Skeletal muscle cell (primary cell): ENCODE measurements at regions not wholly inside any gene's neighbourhood (a gene's known extent, or its start where the extent isn't known, plus 50 kb on each side); places are given as distances from the start of the nearest gene placed in this dataset.

Experiments used
- DNase-seq: peaks from one replicate; pipeline ENCODE4 v3.0.0-alpha.2; 2010; ENCODE audit warnings: low read depth
- H3K4me3 ChIP-seq: 2 replicates; pipeline ENCODE4 v1.5.1; 2011; ENCODE audit warnings: low read depth, mild to moderate bottlenecking, control low read depth, low read length, moderate library complexity

DNA sequence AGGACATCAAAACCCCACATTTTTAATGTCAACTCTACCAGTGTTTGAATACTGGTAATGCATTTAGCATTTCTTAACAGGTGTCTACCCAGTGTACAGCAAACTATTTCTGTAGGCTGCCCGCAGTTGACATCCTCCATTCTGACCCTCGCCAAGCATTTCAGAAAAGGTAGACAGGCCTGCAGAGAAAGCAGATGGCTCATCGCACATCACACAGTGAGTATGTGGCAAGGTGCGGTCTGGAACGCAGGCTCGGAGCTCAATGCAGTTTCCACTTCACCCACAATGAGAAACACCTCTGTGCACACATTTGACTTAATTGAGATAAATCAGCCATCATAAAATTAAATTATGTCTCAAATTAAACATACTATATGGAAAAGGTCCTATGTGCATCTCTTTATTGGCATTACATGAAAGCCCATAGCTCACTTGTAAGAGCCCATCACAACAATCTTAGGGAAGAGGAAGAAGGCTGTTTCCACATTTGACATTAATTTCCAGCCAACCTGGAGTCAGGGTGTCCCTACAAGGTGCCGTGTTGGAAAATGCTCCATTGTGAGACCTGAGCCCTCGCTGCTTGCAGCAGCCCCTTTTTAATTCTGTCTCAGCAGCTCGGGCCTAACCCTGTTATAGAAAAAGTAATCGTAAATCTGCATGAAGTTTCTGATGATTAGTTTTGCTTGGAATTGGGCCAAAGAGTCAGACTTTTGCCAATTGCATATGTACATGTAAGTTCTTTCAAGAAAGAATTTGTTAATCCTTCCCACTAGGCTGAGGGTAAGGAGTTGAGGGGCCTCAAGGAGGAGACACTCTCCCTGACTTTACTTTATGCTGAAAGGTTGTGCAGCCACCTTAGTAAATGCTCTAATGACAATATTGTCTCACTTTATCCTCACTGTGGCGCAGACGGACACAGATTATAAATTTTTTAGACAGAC lies 378.7 kb upstream of the DYNLRB2 start:
- no peak for DNase-seq
- H3K4me3 ChIP-seq = no peak overlapping the region

GRCh38 chr16:80158766-80159165 lies 382.0 kb upstream of the DYNLRB2 start:
- no peak overlapping the region for H3K4me3 ChIP-seq
- peak; percentile 75 for DNase-seq

GRCh38 chr16:80151722-80152111 lies 389.1 kb upstream of the DYNLRB2 start:
- DNase-seq = no peak
- H3K4me3 ChIP-seq = no peak overlapping the region

DNA sequence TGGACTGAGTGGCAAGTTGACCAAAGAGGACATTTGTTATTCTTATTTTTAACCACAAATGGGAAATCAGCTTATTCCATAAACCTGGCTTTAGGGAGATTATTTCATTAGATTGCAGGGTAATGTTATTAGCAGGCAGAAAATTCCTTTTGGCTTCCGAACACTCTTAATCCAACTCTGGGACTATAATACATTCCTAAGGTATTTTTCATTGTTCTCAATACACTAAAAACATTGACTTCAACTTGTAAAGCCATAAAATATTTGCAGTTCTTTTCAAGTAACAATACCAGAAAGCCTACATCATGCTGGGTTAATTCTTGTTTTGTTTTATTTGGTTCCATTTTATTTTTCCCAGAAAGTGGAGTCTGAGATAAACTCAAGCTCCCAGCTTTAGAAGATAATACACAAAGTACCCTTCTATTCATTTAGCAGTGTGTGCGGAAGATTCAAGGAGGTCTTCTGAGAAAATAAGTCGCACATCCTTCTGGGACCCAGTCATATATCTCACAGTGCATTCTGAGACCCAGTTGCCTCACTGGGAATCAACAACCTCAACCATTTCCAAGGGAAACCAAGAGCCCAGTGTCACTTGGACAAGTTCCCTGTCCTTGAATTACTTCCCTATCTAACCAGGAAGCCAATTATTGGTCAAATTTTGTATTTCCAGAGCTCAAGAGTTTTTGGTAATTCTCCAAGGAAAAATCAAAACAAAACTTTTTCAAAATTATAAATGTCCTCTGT lies 389.6 kb upstream of the DYNLRB2 start:
- DNase-seq = no peak
- H3K4me3 ChIP-seq = no peak overlapping the region

GRCh38 chr16:80148826-80149225 lies 392.0 kb upstream of the DYNLRB2 start:
- H3K4me3 ChIP-seq = no peak overlapping the region
- no peak for DNase-seq

DNA sequence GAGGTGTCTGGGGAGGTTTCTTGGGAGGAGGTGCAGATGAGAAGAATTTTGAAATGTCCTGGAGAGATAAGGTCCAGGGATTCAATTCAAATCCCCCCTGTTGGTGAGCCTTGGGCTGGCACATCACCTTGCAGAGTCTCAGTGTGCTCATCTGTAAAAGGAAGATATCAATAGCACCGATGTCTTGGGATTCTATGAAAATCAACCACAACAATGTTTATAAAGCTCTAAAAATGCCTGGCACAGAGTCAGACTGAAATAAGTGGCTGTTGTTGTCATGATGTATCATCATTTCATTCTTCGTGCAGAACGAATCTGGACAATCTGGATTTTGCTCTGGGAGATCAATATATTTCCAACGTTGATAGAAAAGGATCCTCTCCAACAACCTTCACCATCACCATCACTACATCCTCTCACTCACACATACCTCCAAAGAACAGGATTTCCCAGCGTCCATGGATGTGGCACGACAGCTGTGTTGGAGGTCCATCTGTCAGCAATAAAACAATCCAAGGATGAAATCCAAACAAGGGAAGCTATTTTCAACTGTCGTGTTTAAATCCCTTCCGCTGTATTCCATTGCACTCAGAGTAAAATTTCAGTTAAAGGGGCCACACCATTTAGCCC lies 393.7 kb upstream of the DYNLRB2 start:
- no peak overlapping the region for H3K4me3 ChIP-seq
- DNase-seq = no peak

GRCh38 chr16:80144191-80144590 lies 396.6 kb upstream of the DYNLRB2 start:
- H3K4me3 ChIP-seq = no peak overlapping the region
- DNase-seq = peak; percentile 54

DNA sequence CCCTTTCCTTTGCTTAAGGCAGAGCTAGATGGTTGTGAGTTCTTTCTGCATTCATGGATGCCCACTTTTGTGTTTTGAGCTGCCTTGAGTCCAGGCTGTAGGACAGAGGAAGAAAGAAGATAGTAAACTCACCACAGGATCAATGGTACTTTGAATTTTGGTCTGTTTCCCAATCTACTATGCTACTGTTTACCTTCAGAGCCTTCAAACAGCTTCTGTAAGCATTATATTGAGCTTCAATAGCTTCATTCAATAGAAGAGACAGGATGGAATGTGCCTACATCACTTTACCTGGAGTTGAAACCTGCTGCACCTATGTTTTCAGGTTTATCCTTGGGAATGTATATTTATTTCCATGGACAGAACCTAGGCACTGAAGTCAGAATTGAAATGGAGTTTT lies 397.9 kb upstream of the DYNLRB2 start:
- DNase-seq = no peak
- H3K4me3 ChIP-seq = no peak overlapping the region

DNA sequence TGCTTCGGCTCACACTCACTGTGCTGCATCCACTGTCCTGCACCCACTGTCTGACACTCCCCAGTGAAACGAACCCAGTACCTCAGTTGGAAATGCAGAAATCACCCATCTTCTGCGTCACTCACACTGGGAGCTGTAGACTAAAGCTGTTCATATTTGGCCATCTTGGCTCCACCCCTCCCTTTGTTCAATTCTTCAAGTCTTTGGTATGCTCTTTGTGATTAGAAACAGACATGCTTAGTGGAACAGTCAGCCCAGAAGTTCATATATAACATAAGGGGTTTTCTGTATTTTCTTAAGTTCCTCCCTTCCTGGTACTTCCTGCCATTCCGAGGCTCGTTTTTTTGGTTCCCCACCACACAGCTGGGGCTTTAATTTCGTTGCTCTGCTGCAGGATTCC lies 398.5 kb upstream of the DYNLRB2 start:
- H3K4me3 ChIP-seq = no peak overlapping the region
- DNase-seq = no peak

- no peak overlapping the region for H3K4me3 ChIP-seq
- DNase-seq = no peak
Observed at GRCh38 chr16:80129791-80130190, 411.0 kb upstream of the DYNLRB2 start.

DNA sequence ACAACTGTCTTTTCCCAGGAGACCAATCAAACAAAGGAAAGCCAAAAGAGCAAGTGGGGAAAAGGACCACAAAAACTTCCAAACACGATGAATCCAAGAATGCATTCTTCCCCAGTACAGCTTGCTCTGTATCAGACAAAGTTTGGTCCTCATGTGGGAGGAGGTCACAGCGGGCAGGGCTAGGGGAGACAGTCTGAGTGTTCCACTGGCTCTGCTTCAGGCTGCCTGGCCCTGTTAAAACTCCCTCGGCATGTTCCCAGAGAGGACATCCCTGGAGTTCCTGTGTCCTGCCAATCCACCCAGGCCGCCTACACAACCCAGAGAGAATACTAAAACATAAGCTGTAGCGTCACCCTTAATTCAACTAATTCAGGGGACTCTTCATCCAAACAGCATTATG lies 415.1 kb upstream of the DYNLRB2 start:
- no peak for DNase-seq
- no peak overlapping the region for H3K4me3 ChIP-seq

- no peak overlapping the region for H3K4me3 ChIP-seq
- DNase-seq = no peak
Observed at GRCh38 chr16:80123189-80123588, 417.6 kb upstream of the DYNLRB2 start.

- no peak for DNase-seq
- H3K4me3 ChIP-seq = no peak overlapping the region
Observed at GRCh38 chr16:80122115-80122514, 418.7 kb upstream of the DYNLRB2 start.

GRCh38 chr16:80121522-80121909 lies 419.3 kb upstream of the DYNLRB2 start:
- no peak overlapping the region for H3K4me3 ChIP-seq
- no peak for DNase-seq

GRCh38 chr16:80120899-80121521 lies 419.8 kb upstream of the DYNLRB2 start:
- DNase-seq = no peak
- no peak overlapping the region for H3K4me3 ChIP-seq

DNA sequence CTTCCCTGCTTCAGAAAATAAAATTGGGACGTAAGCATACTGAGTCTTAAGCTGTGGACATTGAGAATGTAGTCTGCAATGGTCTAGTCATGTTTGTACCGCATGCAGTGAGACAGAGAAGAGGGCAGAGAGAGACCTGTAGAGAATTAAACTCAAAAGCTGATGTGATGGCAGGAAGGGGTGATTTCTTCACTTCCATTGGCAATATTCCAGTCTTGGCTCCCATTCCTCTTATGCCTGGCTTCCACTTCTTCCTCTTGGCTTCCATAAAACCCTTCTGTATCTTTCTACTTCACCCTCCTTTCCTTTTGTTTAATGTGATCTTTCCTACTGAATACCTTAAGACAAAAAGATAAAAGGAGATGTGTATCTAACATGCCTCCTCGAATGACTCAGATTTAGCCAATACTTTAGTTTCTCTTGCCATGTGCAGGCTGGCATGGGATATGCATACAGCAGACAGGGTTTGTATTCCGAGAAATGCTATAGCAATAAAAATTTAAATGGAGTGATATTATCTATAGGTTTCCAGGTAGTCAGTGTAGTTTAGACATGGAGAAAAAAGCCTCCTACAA lies 423.1 kb upstream of the DYNLRB2 start:
- H3K4me3 ChIP-seq = no peak overlapping the region
- DNase-seq = no peak

GRCh38 chr16:80116711-80117110 lies 424.1 kb upstream of the DYNLRB2 start:
- DNase-seq = no peak

GRCh38 chr16:80114699-80115098 lies 426.1 kb upstream of the DYNLRB2 start:
- H3K4me3 ChIP-seq = no peak overlapping the region
- no peak for DNase-seq

More at GRCh38 chr16:80116711-80117110, 424.1 kb upstream of the DYNLRB2 start:
- H3K4me3 ChIP-seq = no peak overlapping the region

DNA sequence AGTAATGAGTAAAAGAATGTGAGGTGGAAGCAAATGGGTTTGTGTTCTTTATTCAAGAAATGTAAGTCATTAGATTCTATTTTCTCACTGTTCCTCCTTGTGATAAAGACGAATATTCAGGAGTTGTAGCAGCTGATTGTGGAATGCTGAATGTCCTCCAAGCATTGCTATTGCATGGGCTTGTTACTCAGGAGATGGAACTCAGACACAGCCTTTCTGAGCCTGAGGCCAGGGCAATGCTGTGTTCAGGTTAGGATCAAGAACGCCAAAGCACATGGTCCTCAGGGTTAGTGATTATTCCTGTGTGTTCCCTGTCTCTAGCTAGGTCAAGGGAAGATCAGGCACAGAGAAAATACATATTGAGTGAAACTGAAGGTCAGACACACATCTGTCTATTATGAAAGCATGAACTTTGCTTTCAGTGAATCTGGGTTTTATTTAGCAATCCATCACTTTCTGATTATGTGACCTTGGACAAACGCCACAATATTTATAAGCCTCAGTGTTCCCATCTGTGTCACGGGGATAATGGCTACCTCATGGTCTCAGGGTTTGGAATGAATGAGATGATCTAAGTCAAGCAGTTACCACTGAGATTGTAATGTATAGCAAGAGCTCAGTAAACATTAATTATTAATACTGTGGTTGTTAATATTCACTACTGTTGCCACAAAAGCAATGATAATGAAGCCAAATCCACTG lies 426.8 kb upstream of the DYNLRB2 start:
- no peak overlapping the region for H3K4me3 ChIP-seq
- no peak for DNase-seq
